ENCODE measurements at regions not wholly inside any gene's neighbourhood (a gene's known extent, or its start where the extent isn't known, plus 50 kb on each side); places are given as distances from the start of the nearest gene placed in this dataset.
"Not testable (repeated sequence)": the region's sequence is repeated elsewhere in the genome, so short reads cannot be mapped to it uniquely, and the experiment has no call there.

- H2AFZ ChIP-seq (ENCODE audit: low read depth, low read length); H3K4me3 ChIP-seq (replicated peaks in 1 of 3; ENCODE audit: insufficient read depth in 1 of 3, low read depth in 1 of 3, low read length in 3 of 3); POLR2A ChIA-PET; H3K27ac ChIP-seq (ENCODE audit: insufficient read depth, low read depth, low read length); H3K9me1 ChIP-seq (replicated peaks; ENCODE audit: control insufficient read depth, extremely low read depth, insufficient read depth, low read length); H3K9me3 ChIP-seq (replicated peaks; ENCODE audit: control insufficient read depth, insufficient read depth, low read length); BruUV-seq (replicated peaks); DNase-seq (ENCODE audit: low read depth, low spot score); H3K4me2 ChIP-seq (ENCODE audit: insufficient read depth, low read length); H3K79me2 ChIP-seq (ENCODE audit: control insufficient read depth, insufficient read depth, low read length); dilution Hi-C loops (cut with MboI; ENCODE audit: extremely low pct_ligation_motif_present, low sequenced_read_pairs); intact Hi-C loops (cut with micrococcal nuclease); H4K20me1 ChIP-seq (replicated peaks; ENCODE audit: control insufficient read depth, extremely low read depth, insufficient read depth, low read length); H3K9ac ChIP-seq (replicated peaks; ENCODE audit: extremely low read depth, insufficient read depth, low read length); FAIRE-seq; H3K36me3 ChIP-seq (ENCODE audit: control insufficient read depth in 2 of 2, extremely low read depth in 1 of 2, insufficient read depth in 2 of 2, low read length in 2 of 2); H3K27me3 ChIP-seq (ENCODE audit: control insufficient read depth in 2 of 2, insufficient read depth in 2 of 2, low read length in 2 of 2); H3K4me1 ChIP-seq (ENCODE audit: control insufficient read depth, extremely low read depth, insufficient read depth, low read length): not testable (repeated sequence)
- CTCF ChIA-PET = interaction anchor here (1.0 kb wide), 1 partner anchor 13 kb away, joined by 3 read pairs; no protein-coding TSS in a partner anchor
Measured at GRCh38 chr15:59783774-59784520, 94.8 kb upstream of the BNIP2 start.

GRCh38 chr15:59779110-59779509, 90.0 kb upstream of the BNIP2 start:
- POLR2A ChIA-PET = no interaction called here
- dilution Hi-C loops (cut with MboI; ENCODE audit: extremely low pct_ligation_motif_present, low sequenced_read_pairs) = no loop called here
- no peaks in the 10 kb centered on the region for H3K79me2 ChIP-seq (ENCODE audit: control insufficient read depth, insufficient read depth, low read length)
- no peak for DNase-seq (ENCODE audit: low read depth, low spot score)
- CTCF ChIA-PET = interaction anchor here (1.6 kb wide), 1 partner anchor 54 kb away, joined by 4 read pairs; no protein-coding TSS in a partner anchor
- H3K36me3 ChIP-seq (ENCODE audit: control insufficient read depth in 2 of 2, extremely low read depth in 1 of 2, insufficient read depth in 2 of 2, low read length in 2 of 2) = no peaks in the 10 kb centered on the region
- H3K27ac ChIP-seq (ENCODE audit: insufficient read depth, low read depth, low read length) = no peak overlapping the region
- no peak overlapping the region for H3K9ac ChIP-seq (replicated peaks; ENCODE audit: extremely low read depth, insufficient read depth, low read length)
- H3K4me2 ChIP-seq (ENCODE audit: insufficient read depth, low read length) = no peak overlapping the region
- no TSS peak for BruUV-seq (replicated peaks)
- no peak overlapping the region for H2AFZ ChIP-seq (ENCODE audit: low read depth, low read length)
- H3K4me3 ChIP-seq (replicated peaks in 1 of 3; ENCODE audit: insufficient read depth in 1 of 3, low read depth in 1 of 3, low read length in 3 of 3) = no peak overlapping the region
- FAIRE-seq = no peak
- H3K9me1 ChIP-seq (replicated peaks; ENCODE audit: control insufficient read depth, extremely low read depth, insufficient read depth, low read length) = no peaks in the 10 kb centered on the region
- TF ChIP-seq POLR2A (IDR thresholded peaks at IDR 0.05; ENCODE audit: low read depth, low read length) (no peak), MAX (IDR thresholded peaks at IDR 0.05; ENCODE audit: insufficient read depth, insufficient read length) (no peak), POLR2AphosphoS5 (IDR thresholded peaks at IDR 0.05; ENCODE audit: insufficient read depth, low read depth, low read length) (no peak), CTCF (IDR thresholded peaks at IDR 0.05; ENCODE audit: extremely low read depth in 1 of 2, insufficient read depth in 1 of 2, low read depth in 1 of 2, low read length in 2 of 2) (no peak), EZH2 (IDR thresholded peaks at IDR 0.05; ENCODE audit: borderline replicate concordance, low read depth, low read length, severe bottlenecking) (no peak), JUN (IDR thresholded peaks at IDR 0.05; ENCODE audit: borderline replicate concordance, insufficient read depth, insufficient read length, low read depth) (no peak), GATA2 (IDR thresholded peaks at IDR 0.05; ENCODE audit: insufficient read depth, insufficient read length, low read depth, low read length) (no peak), FOS (IDR thresholded peaks at IDR 0.05; ENCODE audit: borderline replicate concordance, insufficient read depth, low read length) (no peak), MYC (IDR thresholded peaks at IDR 0.05; ENCODE audit: low read depth, low read length) (no peak)
- no peaks in the 10 kb centered on the region for H3K9me3 ChIP-seq (replicated peaks; ENCODE audit: control insufficient read depth, insufficient read depth, low read length)
- intact Hi-C loops (cut with micrococcal nuclease) = no loop called here
- H4K20me1 ChIP-seq (replicated peaks; ENCODE audit: control insufficient read depth, extremely low read depth, insufficient read depth, low read length) = no peaks in the 10 kb centered on the region
- H3K4me1 ChIP-seq (ENCODE audit: control insufficient read depth, extremely low read depth, insufficient read depth, low read length) = no peaks in the 10 kb centered on the region
- peaks cover 0 to 3% of the 10 kb centered on the region in 2 experiments for H3K27me3 ChIP-seq (ENCODE audit: control insufficient read depth in 2 of 2, insufficient read depth in 2 of 2, low read length in 2 of 2)

Data from endothelial cell of umbilical vein (primary cell).